HTR-8/SVneo (cell line): ENCODE measurements at regions not wholly inside any gene's neighbourhood (a gene's known extent, or its start where the extent isn't known, plus 50 kb on each side); places are given as distances from the start of the nearest gene placed in this dataset.
"Not testable (repeated sequence)": the region's sequence is repeated elsewhere in the genome, so short reads cannot be mapped to it uniquely, and the experiment has no call there.

Source experiments
- DNase-seq: peaks from one replicate; pipeline ENCODE4 v3.0.0; 2011; ENCODE audit warnings: low spot score, mixed read lengths; ENCODE audit not compliant: insufficient read length
- FAIRE-seq: peaks from 2 replicates; lab custom pipeline; 2011; peaks lifted over from hg19 to GRCh38; lab: Jason Lieb, UNC

DNA sequence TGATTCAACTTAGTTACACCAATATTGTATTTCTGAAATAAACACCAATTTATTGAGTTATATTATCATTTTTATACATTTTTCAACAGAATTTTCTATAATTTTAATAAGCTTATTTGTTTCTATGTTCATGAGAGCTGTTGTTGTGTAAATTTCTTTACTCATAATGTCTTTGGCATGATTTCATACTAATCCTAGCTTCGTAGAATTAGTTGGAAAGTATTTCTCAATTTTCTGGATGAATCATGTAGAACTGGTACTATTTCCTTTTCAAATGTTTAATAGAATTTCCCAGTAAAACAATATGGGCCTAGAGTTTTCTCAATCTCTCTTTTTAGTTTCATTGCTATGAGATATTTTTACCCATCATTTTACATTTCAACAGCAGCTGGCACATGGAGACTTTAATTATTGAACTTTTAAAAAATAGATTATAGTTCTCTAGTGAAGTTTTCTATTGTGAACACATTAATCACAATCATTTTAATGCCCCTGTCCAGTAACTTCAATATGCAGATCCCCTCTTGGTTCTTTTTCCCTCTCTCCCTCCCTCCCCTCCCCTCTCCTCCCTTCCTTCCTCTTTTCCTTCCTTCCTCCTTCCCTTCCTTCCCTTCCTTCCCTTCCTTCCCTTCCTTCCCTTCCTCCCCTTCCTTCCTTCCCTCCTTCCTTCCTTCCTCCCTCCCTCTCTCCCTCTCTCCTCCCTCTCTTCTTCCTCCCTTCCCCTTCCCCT lies 1357.1 kb downstream of the ZPLD1 start:
- no peak for FAIRE-seq
- DNase-seq, result no peak

DNA sequence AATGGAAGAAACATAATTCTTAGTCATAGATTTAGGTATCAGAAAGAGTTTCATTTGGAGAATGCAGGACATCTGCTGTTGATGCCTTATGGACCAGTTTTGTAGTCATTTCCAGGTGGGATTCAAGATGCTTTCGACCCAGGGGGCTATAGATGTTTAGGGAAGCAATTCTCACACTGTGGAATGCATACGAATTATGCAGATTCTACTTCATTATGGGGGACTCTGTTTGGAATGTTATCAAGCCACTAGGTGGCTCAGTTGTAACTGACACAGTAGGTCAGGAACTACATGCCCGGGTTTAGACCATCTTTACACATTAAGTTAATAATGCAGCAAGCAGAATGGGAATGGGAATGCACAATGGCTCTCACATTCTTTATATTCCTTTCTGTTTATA lies 1359.8 kb downstream of the ZPLD1 start:
- FAIRE-seq, result no peak
- peak; percentile 3 for DNase-seq

DNA sequence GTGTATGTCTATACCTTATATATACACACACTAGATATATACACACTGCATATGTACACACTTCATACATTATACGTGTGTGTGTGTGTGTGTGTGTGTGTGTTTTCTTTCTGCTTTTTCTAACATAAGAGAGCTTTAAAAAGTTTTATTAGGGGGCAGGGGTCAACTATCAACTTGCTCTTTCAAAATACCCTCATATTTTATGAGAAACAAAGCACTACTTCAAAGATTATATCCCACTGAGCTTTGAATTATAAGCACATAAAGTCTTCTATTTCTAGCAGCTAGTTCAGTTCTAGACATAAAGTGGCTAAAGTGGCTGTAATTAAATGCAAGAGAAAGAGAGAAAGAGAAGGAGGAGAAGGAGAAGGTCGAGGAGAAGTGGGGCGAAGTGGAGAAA lies 1361.3 kb downstream of the ZPLD1 start:
- no peak for DNase-seq
- no peak for FAIRE-seq

DNA sequence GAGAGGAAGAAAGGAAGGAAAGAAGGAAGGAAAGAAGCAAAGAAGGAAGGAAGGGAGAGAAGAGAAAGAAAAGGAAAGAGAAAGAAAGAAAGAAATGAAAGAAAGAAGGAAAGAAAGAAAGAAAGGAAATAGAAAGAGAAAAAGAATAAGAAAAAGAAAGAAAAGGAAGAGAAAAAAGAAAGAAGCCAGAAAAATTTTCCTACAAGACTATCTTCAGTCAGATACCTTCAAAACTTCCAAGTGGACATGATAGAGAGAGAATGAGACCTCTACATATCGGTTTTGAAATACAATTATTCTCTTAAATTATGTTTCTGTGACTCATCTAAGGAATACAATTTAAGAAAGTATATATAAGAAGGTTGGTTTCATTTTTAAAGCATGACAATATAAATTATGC lies 1369.0 kb downstream of the ZPLD1 start:
- FAIRE-seq, result no peak
- no peak for DNase-seq

DNA sequence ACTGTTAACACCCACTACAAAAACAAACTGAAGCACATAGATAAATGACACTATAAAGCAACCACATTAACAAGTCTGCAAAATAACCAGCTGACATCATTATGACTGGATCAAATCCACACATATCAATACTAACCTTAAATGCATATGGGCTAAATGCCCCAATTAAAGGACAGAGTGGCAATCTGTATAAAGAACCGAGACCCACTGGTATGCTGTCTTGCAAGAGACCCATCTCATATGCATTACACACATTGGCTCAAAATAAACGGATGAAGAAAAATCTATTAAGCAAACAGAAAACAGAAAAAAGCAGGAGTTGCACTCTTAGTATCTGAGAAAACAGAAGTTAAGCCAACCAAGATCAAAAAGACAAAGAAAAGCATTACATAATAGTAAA lies 1375.4 kb downstream of the ZPLD1 start:
- no peak for FAIRE-seq

DNA sequence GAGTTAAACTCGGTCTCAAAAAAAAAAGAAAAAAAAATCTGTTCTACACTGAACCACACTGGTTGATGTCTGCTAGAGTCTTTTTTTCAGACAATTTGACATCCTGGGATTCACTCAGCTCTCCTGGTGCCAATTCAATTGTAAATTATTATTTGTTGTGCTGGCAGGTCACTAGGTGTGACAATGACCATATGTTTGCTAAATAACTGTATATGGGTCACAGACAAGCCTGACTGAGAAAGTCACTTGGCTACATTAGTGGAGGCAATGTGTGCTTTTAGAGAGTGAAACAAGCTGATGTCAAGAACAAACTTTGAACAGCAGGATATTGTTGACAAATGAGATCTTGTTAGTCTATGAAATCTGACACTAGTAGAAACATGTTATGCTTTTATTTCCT lies 1379.1 kb downstream of the ZPLD1 start:
- no peak for FAIRE-seq

More for the DNA sequence above, 1375.4 kb downstream of the ZPLD1 start:
- no peak for DNase-seq

DNA sequence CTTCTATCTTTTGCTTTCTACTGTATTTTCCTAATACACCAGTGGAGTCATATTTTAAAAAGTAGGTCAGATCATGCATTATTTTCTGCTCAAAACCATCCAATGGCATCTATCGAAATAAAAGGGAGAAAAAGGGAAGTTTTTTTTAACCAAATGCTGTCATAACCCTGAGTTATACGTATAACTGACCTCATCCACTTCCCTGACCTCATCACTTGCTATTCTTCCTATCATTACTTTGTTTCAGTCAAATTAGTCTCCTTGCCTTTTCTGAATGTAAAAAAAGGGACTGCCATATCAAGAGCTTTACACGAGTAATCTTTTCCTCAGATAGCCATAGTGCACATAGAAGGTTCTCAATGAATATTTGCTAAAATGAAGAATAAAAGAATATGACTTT lies 1383.6 kb downstream of the ZPLD1 start:
- FAIRE-seq (no peak), DNase-seq (no peak)

More for the DNA sequence above, 1379.1 kb downstream of the ZPLD1 start:
- DNase-seq, result no peak

DNA sequence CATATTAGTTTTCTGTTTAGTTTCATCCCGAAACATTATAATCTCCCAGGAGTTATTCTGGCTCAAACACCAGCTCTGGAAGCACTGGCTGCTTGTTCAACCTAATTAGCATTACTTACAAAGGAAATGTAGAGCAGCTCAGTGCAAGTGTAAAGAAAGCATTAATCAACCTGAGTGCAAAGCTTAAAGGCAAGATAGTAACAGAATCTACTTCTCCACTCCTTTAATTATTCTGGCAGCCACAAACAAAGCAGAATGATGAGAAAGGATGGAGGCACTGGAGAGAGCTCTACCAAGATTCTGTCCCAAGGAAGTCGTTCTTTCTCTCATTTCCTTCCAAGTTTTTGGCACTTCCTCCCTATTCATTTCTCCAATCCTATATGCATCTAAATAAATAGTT lies 1384.0 kb downstream of the ZPLD1 start:
- no peak for DNase-seq
- no peak for FAIRE-seq

DNA sequence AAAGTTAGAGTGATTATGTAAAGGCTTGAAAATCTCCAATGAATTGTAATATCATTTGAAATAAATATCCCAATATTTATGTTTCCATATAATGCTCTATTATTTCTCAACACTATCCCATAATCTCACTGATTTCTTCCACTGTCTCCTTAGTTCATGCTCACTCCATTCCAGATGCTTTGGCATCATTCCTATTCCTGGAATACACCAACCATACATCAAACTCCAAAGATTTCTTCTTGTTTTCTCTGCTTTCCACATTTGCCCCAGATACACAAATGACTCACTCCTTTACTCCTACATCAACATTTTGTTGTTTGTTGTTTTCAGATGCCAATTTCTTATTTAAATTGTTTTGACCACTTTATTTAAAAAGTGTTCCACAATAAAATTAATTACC lies 1390.8 kb downstream of the ZPLD1 start:
- no peak for FAIRE-seq
- DNase-seq, result no peak

DNA sequence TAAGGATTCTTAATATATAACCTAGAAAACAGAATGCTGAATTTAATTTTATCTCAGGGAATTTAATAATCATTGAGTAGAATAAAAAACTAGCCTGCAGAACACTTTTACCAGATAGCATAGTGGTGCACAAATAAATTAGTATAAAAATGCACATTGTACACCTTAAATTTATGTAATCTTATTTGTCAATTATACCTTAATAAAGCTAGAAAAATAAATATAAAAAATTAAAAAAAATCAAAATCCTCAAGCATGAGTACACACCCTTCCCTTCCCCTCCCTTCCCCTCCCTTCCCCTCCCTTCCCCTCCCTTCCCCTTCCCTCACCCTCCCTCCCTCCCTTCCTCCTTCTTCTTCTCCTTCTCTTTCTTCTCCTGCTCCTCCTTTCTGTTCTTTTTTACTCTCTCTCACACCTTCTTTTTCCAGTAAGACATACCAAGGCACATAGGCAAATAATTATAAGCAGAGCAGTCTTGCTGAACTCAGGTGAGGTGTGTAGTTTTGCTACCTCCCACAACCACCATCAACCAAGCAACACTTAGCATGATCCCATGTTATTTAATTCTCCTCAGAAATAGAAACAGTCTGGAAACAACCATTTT lies 1395.0 kb downstream of the ZPLD1 start:
- FAIRE-seq, result no peak
- no peak for DNase-seq

DNA sequence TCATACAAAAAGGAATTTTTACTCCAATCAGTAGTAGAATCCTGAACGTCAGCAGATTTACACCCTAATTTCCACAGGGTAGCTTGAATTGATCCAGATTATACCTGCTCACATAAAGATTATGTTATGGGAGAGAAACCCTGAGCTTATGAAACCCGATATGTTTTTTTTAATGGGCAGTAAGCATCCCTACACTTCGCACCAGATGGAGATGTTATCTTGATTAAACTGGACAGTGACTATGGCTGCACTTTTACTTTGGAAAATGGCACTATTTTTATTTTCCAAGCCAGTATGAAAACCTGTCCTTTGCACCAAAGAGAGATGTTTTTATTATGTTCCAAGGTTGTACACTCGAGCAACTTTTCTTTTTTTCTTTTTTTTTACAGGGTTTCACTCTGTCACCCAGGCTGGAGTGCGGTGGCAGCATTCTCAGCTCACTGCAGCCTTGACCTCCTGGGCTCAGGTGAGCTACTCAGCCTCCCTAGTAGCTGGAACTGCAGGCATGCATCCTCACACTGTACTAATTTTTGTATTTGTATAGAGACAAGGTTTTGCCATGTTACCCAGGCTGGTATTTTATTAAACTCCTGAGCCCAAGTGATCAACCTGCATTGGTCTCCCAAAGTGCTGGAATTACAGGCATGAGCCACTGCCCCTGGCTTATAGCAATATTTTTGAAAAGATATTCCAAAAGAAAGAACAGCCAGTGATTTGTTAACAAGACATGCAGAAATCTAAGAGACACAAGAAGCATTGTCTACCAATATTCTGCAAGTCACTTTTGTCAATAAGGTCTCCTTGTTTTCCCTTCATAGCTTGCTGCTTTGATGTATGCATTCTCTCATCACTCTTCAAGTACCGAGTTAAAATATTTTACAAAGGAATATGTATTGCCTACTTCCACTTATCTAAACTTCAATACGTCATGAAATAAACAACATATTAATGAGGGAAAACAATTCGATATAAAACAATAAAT lies 1412.6 kb downstream of the ZPLD1 start:
- DNase-seq (no peak), FAIRE-seq (no peak)

DNA sequence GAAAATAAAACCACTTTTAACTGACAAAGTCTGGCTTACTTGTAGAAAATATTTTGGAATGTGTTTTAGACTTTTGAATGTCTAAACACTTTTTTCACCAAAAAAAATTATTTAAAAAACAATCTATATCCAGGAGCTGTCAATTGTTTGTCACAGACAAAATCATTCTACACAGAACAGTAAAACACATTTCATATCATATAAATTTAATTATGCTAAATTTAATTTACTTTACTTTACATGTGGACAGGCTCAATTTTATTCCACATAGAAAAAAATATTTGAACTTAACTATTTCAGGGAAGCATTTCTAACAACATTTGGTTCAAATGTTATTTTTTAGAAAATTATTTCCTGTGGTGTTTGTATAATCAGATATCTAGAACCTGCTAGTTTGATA lies 1417.0 kb downstream of the ZPLD1 start:
- DNase-seq (no peak), FAIRE-seq (no peak)

DNA sequence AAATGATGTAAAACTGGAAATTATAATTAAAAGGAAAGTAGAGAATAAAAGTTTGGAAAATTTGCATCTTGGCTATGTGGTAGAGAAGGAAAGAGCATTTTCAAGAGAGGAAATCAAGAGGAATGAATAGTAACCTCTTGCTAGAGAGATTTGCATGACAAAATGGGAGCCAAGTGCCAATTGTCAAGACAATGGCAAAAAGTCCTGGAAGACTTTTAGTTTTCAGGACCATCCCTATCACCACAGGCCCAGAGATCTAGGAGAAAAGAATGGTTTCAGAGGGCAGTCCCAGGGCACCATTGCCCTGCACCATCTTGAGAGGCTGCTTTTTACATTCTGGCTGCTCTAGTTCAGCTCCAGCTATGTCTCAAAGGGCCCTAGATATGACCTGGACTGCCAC lies 1427.6 kb downstream of the ZPLD1 start:
- DNase-seq (no peak), FAIRE-seq (no peak)

DNA sequence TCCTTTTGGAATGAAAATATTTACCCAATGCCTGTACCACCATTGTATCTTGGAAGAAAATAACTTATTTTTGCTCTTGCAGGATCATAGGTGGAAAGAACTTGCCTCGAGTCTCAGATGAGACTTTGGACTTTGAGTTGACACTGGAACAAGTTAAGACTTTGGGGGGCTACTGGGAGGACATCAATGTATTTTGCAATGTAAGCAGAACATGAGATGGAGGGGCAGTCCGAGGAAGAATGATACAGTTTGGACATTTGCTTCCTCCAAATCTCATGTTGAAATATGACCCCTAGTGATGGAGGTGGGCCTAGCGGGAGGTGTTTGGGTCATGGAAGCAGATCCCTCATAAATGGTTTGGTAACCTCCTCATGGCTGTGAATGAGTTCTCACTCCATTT lies 1428.6 kb downstream of the ZPLD1 start:
- no peak for FAIRE-seq

DNA sequence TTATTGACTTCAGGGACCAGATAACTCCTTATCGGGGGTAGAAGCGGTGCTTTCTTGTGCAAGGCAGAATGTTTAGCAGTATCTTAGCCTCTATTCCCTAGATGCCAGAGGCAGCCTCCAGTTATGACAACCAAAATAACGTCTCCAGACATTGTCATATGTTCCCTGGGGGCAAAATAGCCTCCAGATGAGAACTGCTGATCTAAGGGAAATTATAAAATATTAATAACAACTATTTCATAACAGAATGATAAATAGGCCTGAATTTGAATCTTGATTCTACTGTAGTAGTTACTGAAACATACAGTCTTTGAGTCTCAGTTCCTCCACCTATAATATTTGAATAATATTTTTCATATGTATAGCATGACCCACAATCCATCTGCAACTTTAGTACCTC lies 1431.3 kb downstream of the ZPLD1 start:
- DNase-seq, result no peak
- FAIRE-seq, result no peak

More for the DNA sequence above, 1428.6 kb downstream of the ZPLD1 start:
- no peak for DNase-seq

DNA sequence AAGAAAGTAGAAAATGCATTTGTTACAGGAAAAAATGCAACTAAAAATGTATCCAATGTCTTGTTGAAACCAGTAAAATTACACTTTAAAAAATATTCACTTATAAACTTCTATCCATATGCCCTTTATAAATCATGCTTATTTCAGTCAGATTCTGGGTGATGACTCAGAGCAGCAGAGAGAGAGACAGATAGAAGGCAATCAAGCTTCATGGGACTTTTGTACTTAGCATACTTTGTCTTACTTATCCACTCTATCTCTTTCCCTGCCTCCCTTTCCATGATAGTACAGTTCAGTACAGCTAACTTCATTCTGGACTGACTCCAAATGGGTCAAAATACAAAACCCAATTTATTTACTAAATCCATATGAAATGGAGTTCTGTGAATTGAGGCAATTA lies 1438.2 kb downstream of the ZPLD1 start:
- DNase-seq (no peak), FAIRE-seq (no peak)

DNA sequence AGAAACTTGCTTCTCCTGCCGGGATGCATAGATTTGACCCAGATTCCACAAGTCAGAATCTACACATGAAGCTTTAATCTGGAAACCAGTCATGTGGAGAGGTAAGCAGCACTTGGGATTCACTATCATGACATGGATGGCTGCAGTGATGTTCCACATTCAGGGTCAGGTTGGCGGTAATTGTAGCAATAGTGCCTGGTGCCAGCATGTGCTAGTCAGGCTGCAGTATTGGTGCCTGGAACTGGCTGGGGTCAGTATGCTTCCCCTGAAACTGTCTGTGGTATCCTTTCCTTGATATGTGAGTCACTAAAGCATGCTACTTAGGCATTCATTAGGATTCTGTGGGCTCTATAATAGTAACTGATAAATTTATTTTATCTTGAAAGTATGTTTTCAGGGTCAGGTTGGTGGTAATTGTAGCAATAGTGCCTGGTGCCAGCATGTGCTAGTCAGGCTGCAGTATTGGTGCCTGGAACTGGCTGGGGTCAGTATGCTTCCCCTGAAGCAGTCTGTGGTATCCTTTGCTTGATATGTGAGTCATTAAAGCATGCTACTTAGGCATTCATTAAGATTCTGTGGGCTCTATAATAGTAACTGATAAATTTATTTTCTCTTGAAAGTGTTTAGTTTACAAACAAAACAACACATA lies 1439.2 kb downstream of the ZPLD1 start:
- FAIRE-seq (peak; percentile 72), DNase-seq (no peak)

DNA sequence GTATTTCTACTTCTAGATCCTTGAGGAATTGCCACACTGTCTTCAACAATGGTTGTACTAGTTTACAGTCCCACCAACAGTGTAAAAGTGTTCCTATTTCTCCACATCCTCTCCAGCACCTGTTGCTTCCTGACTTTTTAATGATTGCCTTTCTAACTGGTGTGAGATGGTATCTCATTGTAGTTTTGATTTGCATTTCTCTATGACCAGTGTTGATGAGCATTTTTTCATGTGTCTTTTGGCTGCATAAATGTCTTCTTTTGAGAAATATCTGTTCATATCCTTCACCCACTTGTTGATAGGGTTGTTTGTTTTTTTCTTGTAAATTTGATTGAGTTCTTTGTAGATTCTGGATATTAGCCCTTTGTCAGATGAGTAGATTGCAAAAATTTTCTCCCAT lies 1447.0 kb downstream of the ZPLD1 start:
- DNase-seq, FAIRE-seq: not testable (repeated sequence)

DNA sequence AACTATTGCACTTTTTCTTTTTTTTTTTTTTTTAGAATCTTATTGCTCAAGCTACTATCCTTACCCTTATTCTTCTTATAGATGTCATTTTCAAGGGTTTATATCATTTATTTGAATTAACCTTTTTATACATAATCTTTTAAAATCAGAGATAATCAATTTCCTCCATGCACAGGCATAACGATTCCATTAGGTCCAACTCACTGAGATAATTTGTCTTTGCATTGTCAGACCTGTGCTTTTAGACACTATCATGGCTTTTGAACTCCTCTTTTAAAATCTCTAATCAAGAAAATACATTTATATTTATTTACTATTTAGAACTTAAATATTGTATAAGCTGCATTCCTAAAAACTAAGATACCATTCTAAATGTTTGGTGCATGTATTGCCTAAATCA lies 1454.9 kb downstream of the ZPLD1 start:
- no peak for FAIRE-seq
- DNase-seq, result no peak

DNA sequence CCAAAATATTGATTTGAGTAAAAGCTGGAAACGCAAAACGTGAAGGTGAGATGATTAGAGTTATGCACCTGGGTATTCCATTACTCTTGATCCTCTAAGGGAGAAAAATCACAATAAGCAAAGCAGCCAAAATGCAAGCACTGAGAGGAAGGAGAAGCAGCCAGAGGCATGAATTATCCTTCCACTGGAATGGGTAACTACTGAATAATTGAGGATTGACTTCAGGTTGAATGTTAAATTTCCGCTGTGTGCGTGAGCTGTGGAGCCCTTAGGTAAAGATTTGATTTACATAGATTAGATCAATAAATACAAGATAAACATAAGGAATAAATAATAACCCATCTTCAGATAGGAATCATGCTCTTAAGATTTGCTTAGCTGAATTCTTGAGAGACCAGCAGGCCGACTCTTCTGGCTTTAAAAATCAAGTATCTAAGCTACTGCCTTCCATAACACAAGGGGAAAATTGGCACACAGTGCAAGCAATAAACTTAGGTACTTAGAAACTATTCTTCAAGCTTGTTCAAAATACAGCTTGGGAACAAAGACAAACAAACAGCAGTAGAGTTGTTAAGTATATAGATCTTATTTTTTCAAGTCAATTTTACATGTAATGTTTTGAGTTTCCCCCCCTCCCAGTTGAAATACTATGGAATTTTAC lies 1459.5 kb downstream of the ZPLD1 start:
- DNase-seq (no peak), FAIRE-seq (no peak)
